GM21619 (cell line): ENCODE measurements at regions not wholly inside any gene's neighbourhood (a gene's known extent, or its start where the extent isn't known, plus 50 kb on each side); places are given as distances from the start of the nearest gene placed in this dataset.

Source experiments
- ATAC-seq: cut with Tn5 transposase; IDR thresholded peaks from one replicate; pipeline ENCODE4 v1.9.1; 2021; ENCODE audit not compliant: unreplicated experiment

DNA sequence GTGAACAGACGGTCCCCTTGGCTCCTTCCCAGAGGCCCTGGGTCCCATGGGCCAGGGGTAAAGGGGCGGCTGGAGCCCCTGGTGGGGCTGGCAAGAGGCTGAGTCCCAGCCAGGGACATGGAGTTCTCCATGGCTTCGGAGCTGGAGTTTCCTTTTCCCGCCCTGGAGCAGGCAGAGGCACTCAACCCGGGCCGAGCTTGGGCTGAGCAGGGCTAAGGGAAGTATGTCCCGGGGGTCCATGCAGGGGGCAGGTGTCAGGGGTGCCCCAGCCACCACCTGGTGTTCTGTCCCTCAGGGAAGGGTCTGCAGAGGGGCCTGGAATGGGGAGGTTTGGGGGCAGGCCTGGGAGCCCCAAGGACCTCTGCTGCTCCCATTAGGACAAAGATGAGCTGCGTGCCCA lies 54.0 kb upstream of the TPM4 start:
- ATAC-seq = no peak

DNA sequence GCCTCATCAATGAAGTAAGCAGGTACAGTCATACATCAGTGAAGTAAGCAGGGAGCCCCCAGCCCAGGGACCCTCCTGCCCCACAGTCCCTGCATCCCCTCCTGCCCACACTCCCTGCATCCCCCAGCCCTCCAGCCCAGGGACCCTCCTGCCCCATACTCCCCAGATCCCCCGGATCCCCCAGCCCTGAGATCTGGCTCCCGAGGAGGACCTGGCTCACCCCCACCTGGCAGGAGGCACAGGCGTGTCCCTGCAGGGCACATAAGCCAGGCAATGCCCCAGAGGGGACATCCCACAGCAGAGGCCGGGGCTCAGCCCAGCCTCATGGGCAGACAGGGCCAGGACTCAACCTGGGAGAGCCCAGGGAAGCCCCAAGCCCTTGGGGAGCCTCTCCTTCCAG lies 53.6 kb upstream of the TPM4 start:
- ATAC-seq = no peak

DNA sequence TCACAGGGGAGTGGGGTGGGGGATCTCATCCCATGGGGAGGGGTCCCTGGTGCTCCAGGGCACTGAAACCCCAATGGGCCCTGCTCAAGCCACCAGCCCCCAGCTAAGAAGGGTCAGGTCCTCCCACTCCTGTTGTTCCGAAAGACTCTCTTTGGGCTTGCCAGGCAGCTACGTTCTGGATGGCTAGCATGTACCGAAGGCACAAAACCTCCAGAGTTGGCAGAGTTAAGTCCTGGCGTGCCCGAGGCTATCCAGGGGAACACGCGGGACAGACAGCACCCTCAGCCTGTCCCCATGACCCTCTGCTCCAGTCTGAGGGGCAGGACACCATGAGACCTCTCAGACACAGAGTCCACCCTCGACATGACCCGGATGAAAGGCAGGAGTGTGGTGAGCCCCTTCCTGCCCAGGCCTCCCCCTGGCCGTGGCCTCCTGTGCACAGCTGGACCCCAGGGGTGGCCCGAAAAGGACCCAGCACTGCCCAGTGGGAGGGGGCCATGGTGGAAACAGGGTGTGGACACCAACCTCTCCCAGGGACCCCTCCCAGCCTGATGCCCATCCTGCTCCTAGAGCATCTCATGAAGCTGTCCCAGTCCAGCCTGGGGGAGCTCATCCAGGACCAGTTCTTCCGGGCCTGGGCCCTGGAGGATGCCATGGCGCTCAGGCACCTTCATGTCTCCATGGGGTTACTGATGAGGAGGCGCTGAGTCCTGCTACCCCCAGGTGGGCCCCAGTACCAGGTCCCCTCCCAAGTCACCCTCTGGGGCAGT lies 53.0 kb upstream of the TPM4 start:
- ATAC-seq = no peak

DNA sequence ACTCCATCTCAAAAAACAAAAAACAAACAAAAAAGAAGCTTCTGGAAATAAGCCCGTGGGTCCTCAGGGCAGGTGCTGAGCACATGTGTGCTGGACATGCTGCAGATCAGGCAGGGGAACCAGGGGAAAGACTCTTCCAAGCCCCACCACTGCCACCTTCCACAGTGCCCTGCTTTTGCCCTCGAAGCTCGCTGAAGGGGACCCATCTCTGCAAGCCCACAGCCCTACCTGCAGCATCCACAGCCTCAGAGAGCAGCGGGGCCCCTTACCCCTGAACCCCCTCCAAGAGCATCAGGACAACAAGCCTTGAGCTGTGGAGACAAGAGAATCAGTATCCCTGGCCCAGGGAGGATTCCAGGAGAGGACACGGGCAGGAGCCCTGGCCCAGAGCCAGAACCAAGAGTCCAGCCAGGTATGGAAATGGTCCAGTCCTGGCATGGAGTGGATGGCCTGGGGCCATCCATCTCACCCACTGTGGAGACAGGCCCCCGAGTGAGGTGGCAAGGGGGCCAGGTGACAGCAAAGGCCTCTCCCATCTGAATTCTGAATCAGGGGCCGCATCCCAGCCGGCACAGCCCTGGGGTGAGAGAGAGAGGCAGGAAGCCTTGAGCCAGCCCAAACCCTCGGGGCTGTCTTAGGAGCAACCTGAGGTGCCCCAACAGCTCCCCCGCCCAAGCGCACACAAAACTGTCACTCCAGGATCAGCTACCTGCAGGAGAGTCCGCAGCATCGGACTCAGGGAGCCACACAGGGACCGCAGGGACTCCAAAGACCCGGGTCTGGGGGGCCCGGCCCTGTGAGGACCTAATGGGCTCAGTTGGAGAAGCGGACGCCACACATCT lies 51.8 kb upstream of the TPM4 start:
- no peak for ATAC-seq

DNA sequence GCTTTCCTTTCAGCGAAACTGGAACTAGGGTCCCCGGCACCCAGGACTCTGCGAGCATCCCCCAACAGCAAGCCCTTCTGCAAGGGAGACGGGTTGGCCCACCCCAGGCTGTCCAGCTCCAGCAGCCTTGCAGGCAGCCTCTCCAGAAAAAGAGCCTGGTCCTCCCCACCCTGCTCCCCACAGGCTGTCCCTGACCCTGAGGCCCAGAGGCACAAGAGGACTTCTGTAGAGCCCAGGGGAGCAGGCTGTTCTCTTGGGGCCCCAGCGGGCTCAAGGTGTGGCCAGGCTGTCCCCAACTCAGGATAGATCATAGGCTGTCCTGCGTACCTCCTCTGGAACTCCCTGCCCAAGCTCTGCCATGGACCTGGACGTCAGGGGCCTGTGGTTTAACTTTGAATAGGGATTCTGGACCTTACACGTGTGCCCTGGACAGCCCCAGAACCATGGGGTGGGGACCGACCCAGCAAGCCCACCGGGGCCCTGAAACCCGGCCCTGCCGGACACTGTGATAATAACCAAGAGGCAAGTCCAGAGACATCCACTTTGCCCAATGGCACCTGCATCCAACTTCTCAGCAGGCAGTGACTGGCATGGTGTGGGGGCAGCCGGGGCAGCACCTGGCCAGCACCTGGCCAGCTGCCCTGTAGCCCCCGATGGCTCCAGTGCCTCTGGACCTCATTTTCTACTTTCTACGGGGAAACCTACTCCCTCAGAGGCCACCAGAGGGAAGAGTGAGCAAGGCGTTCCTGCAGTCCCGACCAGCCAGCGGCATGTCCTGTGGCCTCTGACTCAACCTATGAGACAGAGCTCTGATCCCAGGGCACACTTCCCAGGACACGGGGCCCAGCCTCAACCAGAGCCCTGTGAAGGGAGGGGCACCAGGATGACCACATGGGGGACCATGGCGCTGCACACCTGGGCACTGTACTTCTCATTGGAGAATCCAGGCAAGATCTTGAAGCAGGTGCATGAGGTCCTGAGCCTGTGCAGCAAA lies 50.9 kb upstream of the TPM4 start:
- no peak for ATAC-seq

DNA sequence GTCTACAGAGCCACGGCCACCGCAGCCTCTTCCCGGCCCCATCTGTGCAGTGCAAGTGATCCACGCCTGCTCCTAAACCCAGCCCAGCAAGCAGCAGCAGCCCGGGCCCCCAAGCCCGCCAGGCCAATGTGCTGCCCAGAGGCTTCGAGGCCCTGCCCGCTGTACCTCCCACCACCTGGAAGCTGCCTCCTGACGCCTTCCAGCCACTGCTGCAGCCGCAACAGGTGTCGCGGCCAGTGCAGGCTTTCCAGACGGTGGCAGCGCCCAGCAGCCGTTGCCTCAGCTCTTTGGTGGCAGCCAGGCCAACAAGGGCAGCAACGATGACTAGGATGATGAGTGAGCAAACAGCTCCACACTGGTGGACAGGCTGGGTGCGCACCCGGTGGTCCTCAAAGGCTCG lies 50.2 kb upstream of the TPM4 start:
- no peak for ATAC-seq
